Upper lobe of left lung (tissue), 4 donors: ENCODE measurements at regions not wholly inside any gene's neighbourhood (a gene's known extent, or its start where the extent isn't known, plus 50 kb on each side); places are given as distances from the start of the nearest gene placed in this dataset.

Experiments
- EP300 ChIP-seq, 4 donors: sonication (generic); formaldehyde crosslinking; IDR thresholded peaks; one replicate each; pipeline ENCODE4 v1.5.1; 2017; ENCODE audit warnings: antibody characterized with exemption in 4 of 4, control low read depth in 2 of 4
- POLR2A ChIP-seq, 4 donors: fragments of 450-650 bp; IDR thresholded peaks; one replicate each; pipeline ENCODE4 v1.5.1; 2016 to 2017; ENCODE audit warnings: antibody characterized with exemption in 4 of 4, mild to moderate bottlenecking in 2 of 4
- POLR2AphosphoS5 ChIP-seq, 2 donors: sonication (generic); formaldehyde crosslinking; IDR thresholded peaks; one replicate each; pipeline ENCODE4 v1.5.1; 2017; ENCODE audit warnings: antibody characterized with exemption in 2 of 2
- TF ChIP-seq, protein P1 (sequence below), 6 experiments: fragments of 450-650 bp in 4 of 6; fragments of 200-600 bp in 2 of 6; sonication (generic) in 2 of 6; IDR thresholded peaks; one replicate each; pipeline ENCODE4 v1.5.1; 2016 to 2019; ENCODE audit warnings: antibody characterized with exemption in 6 of 6

DNA sequence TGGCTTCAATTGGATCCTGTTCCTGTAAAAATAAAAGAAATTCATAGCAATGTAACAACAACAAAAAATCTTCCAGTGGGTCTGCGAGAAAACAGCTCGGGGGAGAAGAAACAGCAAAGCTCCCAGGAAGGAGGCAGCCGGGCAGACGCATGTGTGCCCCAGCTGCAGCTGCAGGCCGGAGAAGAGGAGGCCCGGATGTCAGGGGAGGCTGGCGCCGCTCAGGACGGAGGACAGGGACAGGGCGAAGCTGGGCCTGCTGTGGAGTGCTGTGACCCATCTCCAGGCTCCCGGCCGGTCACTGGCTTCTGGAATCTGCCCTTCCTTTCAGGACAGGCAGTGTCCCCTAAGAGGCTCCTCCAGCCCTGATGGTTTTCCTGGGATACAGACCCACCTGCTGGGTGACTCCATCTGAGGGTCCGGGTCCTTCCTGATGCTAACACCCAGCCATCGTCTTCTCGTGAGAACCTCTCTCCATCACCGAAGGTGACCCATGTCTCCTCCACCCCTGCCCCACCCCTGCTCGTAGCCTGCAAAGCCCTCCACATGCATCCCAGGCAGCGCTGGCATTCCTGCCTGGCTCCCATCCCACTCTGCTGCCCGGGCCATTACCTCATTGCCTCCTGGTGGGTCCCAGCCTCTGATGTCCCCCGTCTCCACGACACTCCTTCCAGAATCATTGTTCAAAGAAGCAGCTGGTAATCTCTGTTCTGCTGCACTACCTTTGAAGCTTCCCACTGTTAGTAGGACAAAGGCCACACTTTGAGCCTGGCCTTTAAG lies 145.4 kb upstream of the TWIST2 start:
- TF ChIP-seq EP300 (IDR thresholded peaks at IDR 0.05) (no peak), POLR2A (IDR thresholded peaks at IDR 0.05) (no peak), POLR2AphosphoS5 (IDR thresholded peaks at IDR 0.05) (no peak)
- TF ChIP-seq, protein P1, sequence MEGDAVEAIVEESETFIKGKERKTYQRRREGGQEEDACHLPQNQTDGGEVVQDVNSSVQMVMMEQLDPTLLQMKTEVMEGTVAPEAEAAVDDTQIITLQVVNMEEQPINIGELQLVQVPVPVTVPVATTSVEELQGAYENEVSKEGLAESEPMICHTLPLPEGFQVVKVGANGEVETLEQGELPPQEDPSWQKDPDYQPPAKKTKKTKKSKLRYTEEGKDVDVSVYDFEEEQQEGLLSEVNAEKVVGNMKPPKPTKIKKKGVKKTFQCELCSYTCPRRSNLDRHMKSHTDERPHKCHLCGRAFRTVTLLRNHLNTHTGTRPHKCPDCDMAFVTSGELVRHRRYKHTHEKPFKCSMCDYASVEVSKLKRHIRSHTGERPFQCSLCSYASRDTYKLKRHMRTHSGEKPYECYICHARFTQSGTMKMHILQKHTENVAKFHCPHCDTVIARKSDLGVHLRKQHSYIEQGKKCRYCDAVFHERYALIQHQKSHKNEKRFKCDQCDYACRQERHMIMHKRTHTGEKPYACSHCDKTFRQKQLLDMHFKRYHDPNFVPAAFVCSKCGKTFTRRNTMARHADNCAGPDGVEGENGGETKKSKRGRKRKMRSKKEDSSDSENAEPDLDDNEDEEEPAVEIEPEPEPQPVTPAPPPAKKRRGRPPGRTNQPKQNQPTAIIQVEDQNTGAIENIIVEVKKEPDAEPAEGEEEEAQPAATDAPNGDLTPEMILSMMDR (IDR thresholded peaks at IDR 0.05), result no peak
